ENCODE measurements at regions not wholly inside any gene's neighbourhood (a gene's known extent, or its start where the extent isn't known, plus 50 kb on each side); places are given as distances from the start of the nearest gene placed in this dataset.

DNA sequence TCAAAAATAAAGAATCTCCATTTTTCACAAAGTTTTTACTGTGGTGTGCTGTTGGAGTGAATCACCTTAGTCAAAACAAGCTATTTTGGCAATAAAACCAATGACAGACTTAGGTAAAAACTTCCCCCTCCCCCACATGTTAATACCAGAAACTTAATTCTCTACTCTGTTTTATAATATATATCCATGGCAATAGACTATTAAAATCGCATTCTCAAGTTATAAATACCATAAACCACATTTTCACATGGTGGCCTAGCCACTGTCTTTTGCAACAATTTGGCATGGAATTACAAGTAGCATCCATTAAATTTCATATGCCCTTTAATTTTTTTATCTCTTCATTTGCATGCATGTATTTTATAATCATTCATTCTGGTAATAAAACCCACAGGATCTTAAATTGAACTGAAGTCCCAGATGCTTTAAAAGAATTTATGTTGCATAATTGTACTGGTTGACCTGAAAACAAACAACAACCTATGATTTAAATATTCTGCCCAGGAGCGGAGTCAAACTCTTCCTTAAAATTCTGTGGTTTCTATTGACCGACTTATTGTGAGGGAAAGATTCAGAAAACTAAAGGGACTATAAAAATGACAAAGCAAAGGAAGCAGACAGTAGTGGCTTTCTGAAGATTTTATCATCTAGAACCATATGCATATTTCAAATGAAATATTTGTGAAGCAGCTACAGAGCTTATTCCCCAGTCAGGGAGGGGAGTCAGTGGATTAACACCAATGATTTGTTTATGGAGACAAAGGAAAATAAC lies 229.0 kb upstream of the TBL1XR1 start:
- DNase-seq (ENCODE audit: low spot score in 2 of 2), result no peak
- Histone ChIP-seq H3K4me3 (no peak overlapping the region), H3K36me3 (no peaks in the 10 kb centered on the region), H3K9me3 (no peaks in the 10 kb centered on the region), H3K27me3 (no peaks in the 10 kb centered on the region), H3K4me1 (no peaks in the 10 kb centered on the region), H3K27ac (no peak overlapping the region)
- intact Hi-C loops (cut with DNase I), result no loop called here
- TF ChIP-seq, protein P1, sequence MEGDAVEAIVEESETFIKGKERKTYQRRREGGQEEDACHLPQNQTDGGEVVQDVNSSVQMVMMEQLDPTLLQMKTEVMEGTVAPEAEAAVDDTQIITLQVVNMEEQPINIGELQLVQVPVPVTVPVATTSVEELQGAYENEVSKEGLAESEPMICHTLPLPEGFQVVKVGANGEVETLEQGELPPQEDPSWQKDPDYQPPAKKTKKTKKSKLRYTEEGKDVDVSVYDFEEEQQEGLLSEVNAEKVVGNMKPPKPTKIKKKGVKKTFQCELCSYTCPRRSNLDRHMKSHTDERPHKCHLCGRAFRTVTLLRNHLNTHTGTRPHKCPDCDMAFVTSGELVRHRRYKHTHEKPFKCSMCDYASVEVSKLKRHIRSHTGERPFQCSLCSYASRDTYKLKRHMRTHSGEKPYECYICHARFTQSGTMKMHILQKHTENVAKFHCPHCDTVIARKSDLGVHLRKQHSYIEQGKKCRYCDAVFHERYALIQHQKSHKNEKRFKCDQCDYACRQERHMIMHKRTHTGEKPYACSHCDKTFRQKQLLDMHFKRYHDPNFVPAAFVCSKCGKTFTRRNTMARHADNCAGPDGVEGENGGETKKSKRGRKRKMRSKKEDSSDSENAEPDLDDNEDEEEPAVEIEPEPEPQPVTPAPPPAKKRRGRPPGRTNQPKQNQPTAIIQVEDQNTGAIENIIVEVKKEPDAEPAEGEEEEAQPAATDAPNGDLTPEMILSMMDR (IDR thresholded peaks at IDR 0.05), result no peak

DNA sequence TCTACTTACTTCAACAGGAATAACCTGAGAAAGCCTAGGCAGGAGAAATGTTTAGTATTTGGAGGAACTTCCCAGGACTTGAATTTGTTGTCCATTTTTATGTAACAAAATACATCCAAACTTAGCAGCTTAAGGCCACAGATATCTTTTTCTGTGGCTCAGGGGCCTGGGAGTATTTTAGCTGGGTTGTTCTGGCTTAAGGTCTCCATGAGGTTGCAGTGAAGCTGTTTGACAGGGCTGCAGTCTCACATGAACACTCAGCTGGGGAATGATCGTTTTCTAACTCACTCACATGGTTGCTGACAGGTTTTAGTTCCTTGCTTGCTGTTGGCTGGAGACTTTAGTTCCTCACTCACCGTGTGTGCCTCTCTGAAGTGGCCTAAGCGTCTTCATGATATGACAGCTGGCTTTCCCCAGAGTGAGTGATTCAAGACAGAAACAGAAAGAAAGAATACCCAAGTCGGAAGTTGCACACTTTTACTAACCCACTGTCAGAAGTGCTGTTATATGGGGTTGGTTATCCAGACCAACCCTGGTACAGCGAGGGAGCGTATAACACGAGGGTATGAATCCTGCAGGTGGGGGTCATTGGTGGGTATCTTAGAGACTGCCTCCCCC lies 229.7 kb upstream of the TBL1XR1 start:
- no peak for DNase-seq (ENCODE audit: low spot score in 2 of 2)
- Histone ChIP-seq H3K36me3 (no peaks in the 10 kb centered on the region), H3K27me3 (no peaks in the 10 kb centered on the region), H3K9me3 (no peaks in the 10 kb centered on the region), H3K27ac (no peak overlapping the region), H3K4me1 (no peaks in the 10 kb centered on the region), H3K4me3 (no peak overlapping the region)
- TF ChIP-seq, protein P1 (IDR thresholded peaks at IDR 0.05), result no peak
- intact Hi-C loops (cut with DNase I), result no loop called here

DNA sequence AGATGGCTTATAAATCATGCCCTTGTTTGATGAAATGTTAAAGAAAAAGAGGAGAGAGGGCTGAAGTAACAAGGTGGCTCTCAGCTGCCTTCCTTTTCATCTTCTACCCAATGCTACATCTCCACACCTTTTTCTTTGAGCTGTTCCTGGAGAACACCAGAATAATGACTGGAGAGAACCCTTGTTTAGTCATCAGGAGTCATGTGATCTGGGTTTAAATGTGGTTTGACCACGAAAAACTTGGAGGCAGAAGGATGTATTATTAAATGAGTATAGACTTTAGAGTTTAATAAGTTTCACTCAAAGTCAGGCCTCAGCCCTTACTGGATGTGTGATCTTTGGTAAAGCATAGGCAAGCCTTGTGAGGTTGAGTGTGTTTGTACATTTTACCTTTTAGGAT lies 230.3 kb upstream of the TBL1XR1 start:
- Histone ChIP-seq H3K27me3 (no peaks in the 10 kb centered on the region), H3K4me3 (no peak overlapping the region), H3K27ac (no peak overlapping the region), H3K4me1 (no peaks in the 10 kb centered on the region), H3K9me3 (no peaks in the 10 kb centered on the region), H3K36me3 (no peaks in the 10 kb centered on the region)
- intact Hi-C loops (cut with DNase I), result no loop called here
- DNase-seq (ENCODE audit: low spot score in 2 of 2), result no peak
- TF ChIP-seq, protein P1 (IDR thresholded peaks at IDR 0.05), result no peak

DNA sequence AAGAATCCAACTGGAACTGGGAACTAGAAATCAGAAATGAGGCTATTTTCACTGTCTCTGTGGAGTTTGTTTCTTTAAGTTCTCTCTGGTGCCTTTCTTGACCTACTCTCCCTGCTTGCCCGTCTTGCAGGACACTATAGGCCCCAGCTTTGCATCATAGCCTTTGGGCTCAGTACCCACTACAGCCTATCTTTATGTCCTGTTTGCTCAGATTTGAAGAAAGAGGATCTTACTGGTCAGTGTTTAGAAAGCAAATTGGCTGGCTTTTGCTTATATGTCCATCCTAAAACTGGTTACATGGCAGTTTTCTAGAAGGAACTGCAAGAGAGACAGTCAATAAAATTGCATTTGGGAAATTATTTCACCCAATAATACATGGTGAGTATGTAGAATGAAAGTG lies 231.8 kb upstream of the TBL1XR1 start:
- no peaks in the 10 kb centered on the region for H3K27me3 ChIP-seq

DNA sequence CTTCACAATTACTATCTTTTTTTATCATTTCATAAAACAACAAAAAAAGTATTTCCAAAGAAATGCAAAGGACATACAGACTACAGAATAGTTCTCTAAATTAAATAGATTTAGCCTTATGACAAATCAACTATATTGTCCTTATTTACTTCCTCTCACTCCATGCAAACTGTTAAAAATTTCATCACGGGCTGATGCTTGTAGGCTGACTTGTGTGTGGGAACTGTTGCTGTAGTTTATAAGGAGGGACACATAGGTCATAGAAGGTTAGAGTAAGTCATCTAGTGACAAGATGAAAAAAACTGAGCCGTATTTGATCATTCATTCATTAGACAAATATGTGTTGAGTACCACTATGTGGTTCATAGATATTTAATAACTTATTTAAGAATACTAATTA lies 232.5 kb upstream of the TBL1XR1 start:
- intact Hi-C loops (cut with DNase I), result no loop called here
- no peaks in the 10 kb centered on the region for H3K27me3 ChIP-seq
- H3K9me3 ChIP-seq, result no peaks in the 10 kb centered on the region
- H3K4me1 ChIP-seq, result no peaks in the 10 kb centered on the region
- no peaks in the 10 kb centered on the region for H3K36me3 ChIP-seq
- no peak overlapping the region for H3K4me3 ChIP-seq
- TF ChIP-seq, protein P1 (IDR thresholded peaks at IDR 0.05), result no peak
- H3K27ac ChIP-seq, result no peak overlapping the region
- DNase-seq (ENCODE audit: low spot score in 2 of 2), result no peak

More for the DNA sequence above, 231.8 kb upstream of the TBL1XR1 start:
- no peak for DNase-seq (ENCODE audit: low spot score in 2 of 2)
- Histone ChIP-seq H3K4me3 (no peak overlapping the region), H3K9me3 (no peaks in the 10 kb centered on the region), H3K36me3 (no peaks in the 10 kb centered on the region), H3K4me1 (no peaks in the 10 kb centered on the region), H3K27ac (no peak overlapping the region)
- TF ChIP-seq, protein P1 (IDR thresholded peaks at IDR 0.05), result no peak
- intact Hi-C loops (cut with DNase I), result no loop called here

Data from ascending aorta (tissue), 2 donors.